ENCODE measurements at regions not wholly inside any gene's neighbourhood (a gene's known extent, or its start where the extent isn't known, plus 50 kb on each side); places are given as distances from the start of the nearest gene placed in this dataset.

DNA sequence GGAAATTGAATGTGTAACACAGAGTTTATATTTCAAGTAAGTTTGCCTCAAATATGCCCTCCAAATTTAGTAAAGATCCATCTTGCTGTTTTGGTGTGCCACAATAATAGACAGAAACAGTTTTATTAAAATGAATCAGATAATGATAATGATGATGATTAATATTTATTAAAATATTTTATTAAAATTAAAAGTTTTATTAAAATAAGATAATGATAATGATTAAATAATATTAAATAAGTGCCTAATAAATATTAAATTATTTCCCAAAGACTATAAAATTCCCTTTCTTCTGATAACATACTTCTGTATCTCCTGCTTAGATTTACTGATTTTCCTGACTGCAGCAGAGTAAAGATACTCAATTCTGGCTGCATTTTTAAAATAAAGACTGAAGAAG lies 134.5 kb downstream of the PRDM13 start:
- no peak for DNase-seq (ENCODE audit: low spot score)
- no peaks in the 10 kb centered on the region for H3K4me1 ChIP-seq (replicated peaks)
- H3K27ac ChIP-seq = no peak overlapping the region
- no peaks in the 10 kb centered on the region for H3K9me3 ChIP-seq
- intact Hi-C loops (cut with DNase I) = no loop called here
- TF ChIP-seq CTCF (IDR thresholded peaks at IDR 0.05) (no peak), POLR2A (IDR thresholded peaks at IDR 0.05) (no peak), POLR2AphosphoS5 (IDR thresholded peaks at IDR 0.05) (no peak)
- no peaks in the 10 kb centered on the region for H3K36me3 ChIP-seq
- H3K27me3 ChIP-seq (replicated peaks; ENCODE audit: insufficient read depth) = no peaks in the 10 kb centered on the region
- H3K4me3 ChIP-seq = no peak overlapping the region

DNA sequence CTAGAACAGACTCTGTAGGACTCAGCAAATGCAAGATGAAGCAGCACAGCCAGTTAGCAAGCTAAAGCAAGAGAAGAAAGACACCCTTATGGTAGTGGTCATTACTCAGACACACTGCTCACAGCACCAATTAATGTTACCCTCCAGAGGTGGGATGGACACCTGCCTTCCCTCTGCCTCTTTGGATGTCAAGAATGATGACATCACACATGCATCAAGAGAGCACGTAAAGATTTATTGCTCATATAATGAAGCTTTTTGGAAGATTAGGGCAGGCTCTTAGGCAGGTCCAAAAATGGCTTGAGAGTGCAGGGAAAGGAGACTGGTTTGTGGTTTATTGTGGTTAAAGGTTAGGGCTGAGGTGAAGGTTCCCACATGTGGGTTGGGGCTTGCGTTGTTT lies 137.0 kb downstream of the PRDM13 start:
- 60% methylated on average over 2 of the region's 2 CpGs for WGBS
- no peaks in the 10 kb centered on the region for H3K4me1 ChIP-seq (replicated peaks)
- TF ChIP-seq POLR2AphosphoS5 (IDR thresholded peaks at IDR 0.05) (no peak), POLR2A (IDR thresholded peaks at IDR 0.05) (no peak), CTCF (IDR thresholded peaks at IDR 0.05) (no peak)
- no peak overlapping the region for H3K4me3 ChIP-seq
- intact Hi-C loops (cut with DNase I) = no loop called here
- no peaks in the 10 kb centered on the region for H3K36me3 ChIP-seq
- H3K27me3 ChIP-seq (replicated peaks; ENCODE audit: insufficient read depth) = no peaks in the 10 kb centered on the region
- no peak for DNase-seq (ENCODE audit: low spot score)
- H3K27ac ChIP-seq = no peak overlapping the region
- no peaks in the 10 kb centered on the region for H3K9me3 ChIP-seq

DNA sequence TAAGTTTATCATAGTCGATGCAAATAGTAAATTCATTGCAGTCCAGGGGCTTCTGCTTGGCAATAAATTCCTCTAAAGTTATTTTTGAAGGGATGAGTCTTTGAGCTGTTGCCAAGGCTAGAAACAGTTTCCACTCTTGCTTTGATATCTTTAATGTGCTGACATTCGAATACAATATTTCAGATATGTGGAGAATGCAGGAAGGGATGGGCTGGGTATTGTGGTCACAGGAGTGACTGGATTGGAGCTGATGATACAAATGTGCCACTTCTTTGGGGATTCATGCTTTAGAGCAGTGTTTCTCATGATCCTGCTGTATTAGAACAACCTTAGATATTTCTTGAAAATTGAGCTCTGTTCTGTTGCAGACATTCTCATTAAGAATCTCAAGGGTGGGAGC lies 139.0 kb downstream of the PRDM13 start:
- no peak overlapping the region for H3K27ac ChIP-seq
- no peaks in the 10 kb centered on the region for H3K4me1 ChIP-seq (replicated peaks)
- DNase-seq (ENCODE audit: low spot score) = no peak
- no peak overlapping the region for H3K4me3 ChIP-seq
- WGBS = 17% methylated on average over 2 of the region's 2 CpGs
- TF ChIP-seq POLR2AphosphoS5 (IDR thresholded peaks at IDR 0.05) = no peak
- TF ChIP-seq CTCF (IDR thresholded peaks at IDR 0.05) = no peak
- H3K9me3 ChIP-seq = no peaks in the 10 kb centered on the region
- H3K27me3 ChIP-seq (replicated peaks; ENCODE audit: insufficient read depth) = no peaks in the 10 kb centered on the region
- intact Hi-C loops (cut with DNase I) = loop anchor here (2.0 kb wide), 1 partner anchor 279 kb away; no protein-coding TSS in a partner anchor
- no peaks in the 10 kb centered on the region for H3K36me3 ChIP-seq

DNA sequence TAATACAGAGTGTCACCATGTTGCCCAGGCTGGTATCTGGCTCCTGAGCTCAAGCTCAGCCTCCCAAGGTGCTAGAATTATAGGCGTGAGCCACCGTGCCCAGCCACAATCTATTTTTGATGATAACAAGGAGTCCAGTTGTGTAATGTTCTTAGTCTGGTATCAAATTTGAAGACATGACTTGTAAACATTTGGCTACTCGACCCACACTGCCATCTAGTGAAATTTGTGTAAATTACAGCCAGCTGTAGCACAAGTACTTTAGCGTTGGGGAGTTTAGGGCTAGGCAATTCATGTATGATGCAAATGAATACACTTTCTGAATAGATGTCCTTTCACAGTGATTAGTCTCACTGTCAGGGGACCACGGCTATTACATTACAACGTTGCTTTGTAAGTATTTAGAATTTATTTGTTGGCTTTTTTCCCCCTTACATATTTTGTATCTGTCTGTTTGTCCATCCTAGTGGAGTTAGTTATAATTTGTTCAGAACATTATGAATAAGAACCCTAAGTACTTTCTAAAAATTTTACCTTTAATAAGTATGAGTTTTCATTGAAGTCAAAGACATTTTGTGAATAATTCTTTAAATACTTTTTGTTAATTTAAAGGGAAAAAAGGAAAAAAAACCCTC lies 139.7 kb downstream of the PRDM13 start:
- 0% methylated on average over 6 of the region's 6 CpGs for WGBS
- no peaks in the 10 kb centered on the region for H3K4me1 ChIP-seq (replicated peaks)
- peak; percentile 61 for DNase-seq (ENCODE audit: low spot score)
- no peak for TF ChIP-seq POLR2A (IDR thresholded peaks at IDR 0.05)
- peak; percentile 45 to 79 (median 74) for TF ChIP-seq CTCF (IDR thresholded peaks at IDR 0.05)
- TF ChIP-seq POLR2AphosphoS5 (IDR thresholded peaks at IDR 0.05) = peak; percentile 32
- H3K36me3 ChIP-seq = no peaks in the 10 kb centered on the region
- intact Hi-C loops (cut with DNase I) = loop anchor here (2.0 kb wide), 1 partner anchor 280 kb away; no protein-coding TSS in a partner anchor
- no peaks in the 10 kb centered on the region for H3K27me3 ChIP-seq (replicated peaks; ENCODE audit: insufficient read depth)
- no peak overlapping the region for H3K27ac ChIP-seq
- H3K9me3 ChIP-seq = no peaks in the 10 kb centered on the region
- H3K4me3 ChIP-seq = no peak overlapping the region

DNA sequence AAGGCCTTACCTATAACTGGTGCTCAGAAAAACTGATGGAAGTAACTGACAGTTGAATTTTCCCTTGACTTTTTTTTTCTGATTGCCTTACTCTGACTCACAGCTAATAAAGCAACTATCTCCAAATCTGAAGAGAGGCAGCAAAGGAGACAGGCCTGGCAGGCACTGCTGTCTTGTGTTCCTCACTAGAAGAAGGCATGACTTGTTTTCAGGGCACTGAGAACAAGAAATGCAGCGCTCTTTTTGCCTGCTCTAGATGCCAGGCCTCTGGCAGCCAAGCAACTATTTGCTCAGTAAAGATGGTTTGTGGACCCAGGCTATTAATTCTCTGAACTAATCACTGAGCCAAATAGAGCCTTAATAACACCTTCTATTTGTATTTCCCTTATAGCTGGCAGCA lies 155.1 kb downstream of the PRDM13 start:
- WGBS = 45% methylated on average over 1 of the region's 1 CpG
- no peaks in the 10 kb centered on the region for H3K4me1 ChIP-seq (replicated peaks)
- intact Hi-C loops (cut with DNase I) = no loop called here
- H3K27ac ChIP-seq = no peak overlapping the region
- no peak overlapping the region for H3K4me3 ChIP-seq
- DNase-seq (ENCODE audit: low spot score) = peak; percentile 78
- H3K36me3 ChIP-seq = no peaks in the 10 kb centered on the region
- H3K27me3 ChIP-seq (replicated peaks; ENCODE audit: insufficient read depth) = no peaks in the 10 kb centered on the region
- H3K9me3 ChIP-seq = no peaks in the 10 kb centered on the region
- TF ChIP-seq POLR2AphosphoS5 (IDR thresholded peaks at IDR 0.05) (peak; percentile 82), POLR2A (IDR thresholded peaks at IDR 0.05) (no peak), CTCF (IDR thresholded peaks at IDR 0.05) (no peak)

Data from prostate gland (tissue), 2 donors.